ENCODE measurements at regions not wholly inside any gene's neighbourhood (a gene's known extent, or its start where the extent isn't known, plus 50 kb on each side); places are given as distances from the start of the nearest gene placed in this dataset.

GRCh38 chr12:126219654-126220279, 1154.5 kb downstream of the AACS start:
- ChIA-PET POLR2A (no interaction called here), CTCF (no interaction called here)
- TF ChIP-seq CTCF (IDR thresholded peaks at IDR 0.05): no peak
- TF ChIP-seq EZH2 (IDR thresholded peaks at IDR 0.05; ENCODE audit: borderline replicate concordance, insufficient read depth, low read depth, low read length, poor library complexity, severe bottlenecking): no peak
- Histone ChIP-seq H3K4me3 (ENCODE audit: control extremely low read depth in 1 of 5, extremely low read depth in 1 of 5, insufficient read depth in 1 of 5, low read depth in 2 of 5, low read length in 4 of 5) (no peak overlapping the region), H4K20me1 (ENCODE audit: control insufficient read depth, insufficient read depth, low read length, poor library complexity, severe bottlenecking) (no peaks in the 10 kb centered on the region), H3K36me3 (replicated peaks in 1 of 2; ENCODE audit: control extremely low read depth in 1 of 2, control insufficient read depth in 1 of 2, extremely low read depth in 1 of 2, insufficient read depth in 2 of 2, low read length in 1 of 2) (no peaks in the 10 kb centered on the region), H3K4me2 (replicated peaks; ENCODE audit: low read depth, low read length, poor library complexity, severe bottlenecking) (no peak overlapping the region), H2AFZ (ENCODE audit: insufficient read depth, low read depth, low read length, poor library complexity, severe bottlenecking) (no peak overlapping the region), H3K4me1 (ENCODE audit: control insufficient read depth in 2 of 2, insufficient read depth in 2 of 2, low read length in 2 of 2) (no peaks in the 10 kb centered on the region), H3K9me3 (ENCODE audit: control extremely low read depth in 1 of 3, control insufficient read depth in 2 of 3, insufficient read depth in 1 of 3, low read length in 2 of 3) (no peaks in the 10 kb centered on the region), H3K9ac (ENCODE audit: low read length) (no peak overlapping the region), H3K79me2 (ENCODE audit: control insufficient read depth, insufficient read depth, low read length) (no peaks in the 10 kb centered on the region), H3K27ac (ENCODE audit: low read length in 2 of 2) (no peak overlapping the region), H3K27me3 (replicated peaks in 1 of 4; ENCODE audit: control extremely low read depth in 1 of 4, control insufficient read depth in 3 of 4, insufficient read depth in 4 of 4, low read length in 3 of 4) (no peaks in the 10 kb centered on the region)
- intact Hi-C loops (cut with micrococcal nuclease): no loop called here
- WGBS (ENCODE audit: insufficient coverage): 71% methylated on average over 4 of the region's 6 CpGs
- H3K4me1 Mint-ChIP-seq: no peaks in the 10 kb centered on the region
- no peak for ATAC-seq (ENCODE audit: low read depth)
- no peak overlapping the region for H3K4me3 Mint-ChIP-seq
- H3K27me3 Mint-ChIP-seq: no peaks in the 10 kb centered on the region
- no peak overlapping the region for H3K27ac Mint-ChIP-seq
- no peaks in the 10 kb centered on the region for H3K9me3 Mint-ChIP-seq (ENCODE audit: insufficient read depth)
- no peak for DNase-seq

GRCh38 chr12:126224032-126224431, 1158.8 kb downstream of the AACS start:
- no peak overlapping the region for H3K4me3 Mint-ChIP-seq
- CTCF ChIA-PET: no interaction called here

More at GRCh38 chr12:126224032-126224431, 1158.8 kb downstream of the AACS start:
- peaks cover 2% of the 10 kb centered on the region for H3K9me3 Mint-ChIP-seq (ENCODE audit: insufficient read depth)
- DNase-seq: no peak
- POLR2A ChIA-PET: no interaction called here
- Histone ChIP-seq H3K4me1 (ENCODE audit: control insufficient read depth in 2 of 2, insufficient read depth in 2 of 2, low read length in 2 of 2) (no peaks in the 10 kb centered on the region), H3K79me2 (ENCODE audit: control insufficient read depth, insufficient read depth, low read length) (no peaks in the 10 kb centered on the region), H3K36me3 (replicated peaks in 1 of 2; ENCODE audit: control extremely low read depth in 1 of 2, control insufficient read depth in 1 of 2, extremely low read depth in 1 of 2, insufficient read depth in 2 of 2, low read length in 1 of 2) (no peaks in the 10 kb centered on the region), H3K9ac (ENCODE audit: low read length) (no peak overlapping the region), H4K20me1 (ENCODE audit: control insufficient read depth, insufficient read depth, low read length, poor library complexity, severe bottlenecking) (no peaks in the 10 kb centered on the region), H3K27ac (ENCODE audit: low read length in 2 of 2) (no peak overlapping the region), H3K27me3 (replicated peaks in 1 of 4; ENCODE audit: control extremely low read depth in 1 of 4, control insufficient read depth in 3 of 4, insufficient read depth in 4 of 4, low read length in 3 of 4) (no peaks in the 10 kb centered on the region), H3K4me2 (replicated peaks; ENCODE audit: low read depth, low read length, poor library complexity, severe bottlenecking) (no peak overlapping the region), H3K9me3 (ENCODE audit: control extremely low read depth in 1 of 3, control insufficient read depth in 2 of 3, insufficient read depth in 1 of 3, low read length in 2 of 3) (peaks cover 0 to 1% (median 0%) of the 10 kb centered on the region in 3 donors), H2AFZ (ENCODE audit: insufficient read depth, low read depth, low read length, poor library complexity, severe bottlenecking) (no peak overlapping the region), H3K4me3 (ENCODE audit: control extremely low read depth in 1 of 5, extremely low read depth in 1 of 5, insufficient read depth in 1 of 5, low read depth in 2 of 5, low read length in 4 of 5) (no peak overlapping the region)
- intact Hi-C loops (cut with micrococcal nuclease): no loop called here
- no peak for ATAC-seq (ENCODE audit: low read depth)
- no peaks in the 10 kb centered on the region for H3K27me3 Mint-ChIP-seq
- TF ChIP-seq CTCF (IDR thresholded peaks at IDR 0.05) (no peak), EZH2 (IDR thresholded peaks at IDR 0.05; ENCODE audit: borderline replicate concordance, insufficient read depth, low read depth, low read length, poor library complexity, severe bottlenecking) (no peak)
- H3K27ac Mint-ChIP-seq: no peak overlapping the region
- 86% methylated on average over 1 of the region's 3 CpGs for WGBS (ENCODE audit: insufficient coverage)
- no peaks in the 10 kb centered on the region for H3K4me1 Mint-ChIP-seq

All from B cell (primary cell).